ENCODE measurements at regions not wholly inside any gene's neighbourhood (a gene's known extent, or its start where the extent isn't known, plus 50 kb on each side); places are given as distances from the start of the nearest gene placed in this dataset.

DNA sequence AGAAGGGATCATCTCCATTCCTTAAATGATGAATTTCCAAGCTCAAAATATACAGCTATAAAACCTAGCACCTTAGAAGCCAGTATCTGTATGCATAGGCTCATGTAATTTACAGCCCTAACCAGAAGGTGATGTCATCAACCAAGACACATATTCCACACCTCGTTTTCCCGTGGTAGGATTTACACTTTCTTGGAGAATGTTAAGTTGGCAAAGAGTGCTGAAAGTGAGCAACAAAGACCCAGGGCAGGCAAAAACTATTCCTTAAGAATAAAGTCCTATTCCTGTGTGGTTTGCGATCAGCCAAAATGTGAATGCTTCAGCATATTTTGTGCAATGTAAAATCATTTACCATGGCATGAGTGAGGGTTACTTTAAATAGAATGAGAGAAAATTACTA, 247.1 kb downstream of the OSR1 start:
- no peak for DNase-seq
- H3K4me2 ChIP-seq (ENCODE audit: low read depth, low read length, poor library complexity, severe bottlenecking) = no peak overlapping the region

DNA sequence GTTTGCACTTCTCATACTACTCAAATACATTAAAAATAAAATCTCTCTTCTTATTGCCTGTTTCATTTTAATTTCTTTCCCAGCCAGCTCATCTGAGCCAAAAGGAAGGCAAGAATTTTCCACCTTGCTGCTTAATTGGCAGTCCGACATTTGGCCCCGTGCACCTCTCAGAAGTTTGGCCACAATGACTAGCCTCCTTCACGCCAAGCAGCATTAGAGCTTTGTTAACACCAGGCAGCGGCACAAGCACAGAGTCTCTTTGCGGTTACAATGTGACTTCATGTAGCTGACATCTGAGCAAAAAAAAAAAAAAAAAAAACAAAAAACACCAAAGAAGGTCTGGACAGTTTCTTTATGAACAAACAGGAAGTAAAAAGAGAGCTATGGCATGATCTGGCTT, 248.9 kb downstream of the OSR1 start:
- no peaks in the 10 kb centered on the region for H3K9me3 ChIP-seq (ENCODE audit: low read length)

More for the DNA sequence above, 247.1 kb downstream of the OSR1 start:
- Histone ChIP-seq H3K9ac (ENCODE audit: low read length) (no peak overlapping the region), H3K4me3 (ENCODE audit: low read length) (no peak overlapping the region), H4K20me1 (ENCODE audit: insufficient read depth, low read depth, low read length) (no peaks in the 10 kb centered on the region), H3K27ac (ENCODE audit: low read length) (no peak overlapping the region), H3K9me3 (ENCODE audit: low read length) (no peaks in the 10 kb centered on the region), H3K9me2 (replicated peaks; ENCODE audit: insufficient read depth, low read length) (no peaks in the 10 kb centered on the region), H3K27me3 (ENCODE audit: low read length) (no peaks in the 10 kb centered on the region), H3K4me1 (ENCODE audit: low read length) (no peaks in the 10 kb centered on the region), H2AFZ (ENCODE audit: low read length) (no peak overlapping the region), H3K79me2 (ENCODE audit: low read length) (no peaks in the 10 kb centered on the region), H3K36me3 (ENCODE audit: insufficient read depth, low read length) (no peaks in the 10 kb centered on the region)

DNA sequence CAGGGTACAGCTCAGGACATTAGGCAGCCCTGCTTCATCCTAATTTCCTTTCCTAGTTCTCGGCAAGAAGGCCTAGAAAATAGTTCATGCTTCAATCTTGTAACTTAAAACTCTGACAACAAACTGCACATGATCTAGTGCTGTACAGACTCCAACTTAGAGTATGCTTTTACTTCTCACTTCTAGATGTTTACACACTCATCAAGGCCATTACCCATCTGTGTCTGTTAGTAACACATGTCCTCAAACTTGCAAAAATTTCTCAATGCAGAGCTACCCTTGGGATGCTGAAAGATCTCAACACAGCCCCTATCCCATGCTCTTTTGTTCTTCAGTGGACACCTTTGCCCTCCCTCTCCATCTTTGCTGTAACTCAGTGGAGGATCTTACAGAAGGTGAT, 252.0 kb downstream of the OSR1 start:
- Histone ChIP-seq H3K27me3 (ENCODE audit: low read length) (no peaks in the 10 kb centered on the region), H3K79me2 (ENCODE audit: low read length) (no peaks in the 10 kb centered on the region), H4K20me1 (ENCODE audit: insufficient read depth, low read depth, low read length) (no peaks in the 10 kb centered on the region), H3K36me3 (ENCODE audit: insufficient read depth, low read length) (no peaks in the 10 kb centered on the region), H3K4me2 (ENCODE audit: low read depth, low read length, poor library complexity, severe bottlenecking) (no peak overlapping the region), H2AFZ (ENCODE audit: low read length) (no peak overlapping the region), H3K9me2 (replicated peaks; ENCODE audit: insufficient read depth, low read length) (no peaks in the 10 kb centered on the region), H3K4me3 (ENCODE audit: low read length) (no peak overlapping the region), H3K27ac (ENCODE audit: low read length) (no peak overlapping the region), H3K9ac (ENCODE audit: low read length) (no peak overlapping the region), H3K4me1 (ENCODE audit: low read length) (no peaks in the 10 kb centered on the region), H3K9me3 (ENCODE audit: low read length) (no peaks in the 10 kb centered on the region)
- DNase-seq = no peak

More for the DNA sequence above, 248.9 kb downstream of the OSR1 start:
- H3K79me2 ChIP-seq (ENCODE audit: low read length) = no peaks in the 10 kb centered on the region
- no peak overlapping the region for H3K27ac ChIP-seq (ENCODE audit: low read length)
- H3K4me1 ChIP-seq (ENCODE audit: low read length) = no peaks in the 10 kb centered on the region
- H3K4me3 ChIP-seq (ENCODE audit: low read length) = no peak overlapping the region
- H3K4me2 ChIP-seq (ENCODE audit: low read depth, low read length, poor library complexity, severe bottlenecking) = no peak overlapping the region
- no peaks in the 10 kb centered on the region for H3K27me3 ChIP-seq (ENCODE audit: low read length)
- H3K9ac ChIP-seq (ENCODE audit: low read length) = no peak overlapping the region
- no peaks in the 10 kb centered on the region for H3K9me2 ChIP-seq (replicated peaks; ENCODE audit: insufficient read depth, low read length)
- H3K36me3 ChIP-seq (ENCODE audit: insufficient read depth, low read length) = no peaks in the 10 kb centered on the region
- no peak for DNase-seq
- H4K20me1 ChIP-seq (ENCODE audit: insufficient read depth, low read depth, low read length) = no peaks in the 10 kb centered on the region
- no peak overlapping the region for H2AFZ ChIP-seq (ENCODE audit: low read length)

DNA sequence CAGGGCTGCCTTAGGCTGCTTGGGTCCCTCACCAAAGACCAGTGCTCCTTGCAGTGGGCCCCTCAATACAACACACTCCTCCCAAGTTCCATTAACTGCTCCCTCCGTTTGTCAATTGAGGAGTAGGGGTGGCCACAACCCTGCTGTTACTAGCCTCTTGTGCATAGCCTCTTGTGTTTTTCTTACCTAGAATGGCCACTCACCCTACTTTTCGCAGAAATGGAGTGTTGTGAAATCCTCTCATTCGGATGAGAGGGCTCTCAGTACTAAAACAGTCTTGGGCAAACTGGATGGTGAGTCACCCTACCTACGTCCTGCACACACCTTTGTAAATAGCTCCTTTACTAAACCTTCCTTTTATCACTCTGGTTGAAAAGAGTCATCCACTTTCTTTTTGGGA, 253.9 kb downstream of the OSR1 start:
- Histone ChIP-seq H2AFZ (ENCODE audit: low read length) (no peak overlapping the region), H3K4me1 (ENCODE audit: low read length) (no peaks in the 10 kb centered on the region), H3K9me3 (ENCODE audit: low read length) (no peaks in the 10 kb centered on the region), H3K79me2 (ENCODE audit: low read length) (no peaks in the 10 kb centered on the region), H3K9ac (ENCODE audit: low read length) (no peak overlapping the region), H3K27me3 (ENCODE audit: low read length) (no peaks in the 10 kb centered on the region), H3K9me2 (replicated peaks; ENCODE audit: insufficient read depth, low read length) (no peaks in the 10 kb centered on the region), H4K20me1 (ENCODE audit: insufficient read depth, low read depth, low read length) (no peaks in the 10 kb centered on the region), H3K4me2 (ENCODE audit: low read depth, low read length, poor library complexity, severe bottlenecking) (no peak overlapping the region), H3K36me3 (ENCODE audit: insufficient read depth, low read length) (no peaks in the 10 kb centered on the region), H3K4me3 (ENCODE audit: low read length) (no peak overlapping the region), H3K27ac (ENCODE audit: low read length) (no peak overlapping the region)
- DNase-seq = no peak

DNA sequence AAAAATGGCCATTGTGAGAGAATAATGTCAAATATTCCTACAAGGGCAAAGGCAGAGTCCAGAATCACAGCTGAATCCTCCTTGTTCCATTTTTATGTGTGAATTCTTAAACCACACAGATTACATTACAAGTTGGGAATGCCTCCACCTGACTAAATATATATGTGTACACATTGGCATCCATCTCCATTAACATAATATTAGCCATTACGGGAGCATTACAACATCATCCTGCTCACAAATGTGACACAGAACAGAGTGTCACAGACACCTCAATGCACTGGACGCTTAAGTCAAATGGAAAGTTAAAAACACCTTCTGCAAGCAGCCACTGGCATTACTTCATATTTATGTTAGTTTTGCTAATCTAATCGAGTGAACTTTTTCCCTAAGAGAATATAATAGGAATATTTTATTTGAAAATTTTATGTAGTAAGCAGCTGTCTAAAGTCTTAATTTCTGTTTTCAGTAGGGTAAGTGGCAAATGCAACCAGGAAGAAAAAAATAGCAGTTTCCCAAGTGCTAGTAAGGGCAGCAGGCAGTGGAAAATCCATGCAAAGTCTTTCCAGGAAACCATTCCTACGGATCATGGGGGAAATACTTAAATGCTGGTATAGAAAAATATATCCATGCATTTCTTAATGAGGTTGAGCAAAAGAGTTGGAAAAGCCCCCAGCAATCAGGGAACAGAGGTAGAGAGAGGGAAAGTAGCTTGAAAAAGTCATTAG, 255.6 kb downstream of the OSR1 start:
- no peaks in the 10 kb centered on the region for H3K9me3 ChIP-seq (ENCODE audit: low read length)
- no peak overlapping the region for H3K9ac ChIP-seq (ENCODE audit: low read length)
- H3K27me3 ChIP-seq (ENCODE audit: low read length) = no peaks in the 10 kb centered on the region
- no peaks in the 10 kb centered on the region for H3K9me2 ChIP-seq (replicated peaks; ENCODE audit: insufficient read depth, low read length)
- no peak overlapping the region for H3K4me2 ChIP-seq (ENCODE audit: low read depth, low read length, poor library complexity, severe bottlenecking)
- no peaks in the 10 kb centered on the region for H3K36me3 ChIP-seq (ENCODE audit: insufficient read depth, low read length)
- no peak for DNase-seq
- no peaks in the 10 kb centered on the region for H3K79me2 ChIP-seq (ENCODE audit: low read length)
- H4K20me1 ChIP-seq (ENCODE audit: insufficient read depth, low read depth, low read length) = no peaks in the 10 kb centered on the region
- H3K27ac ChIP-seq (ENCODE audit: low read length) = no peak overlapping the region
- no peak overlapping the region for H3K4me3 ChIP-seq (ENCODE audit: low read length)
- H3K4me1 ChIP-seq (ENCODE audit: low read length) = no peaks in the 10 kb centered on the region
- no peak overlapping the region for H2AFZ ChIP-seq (ENCODE audit: low read length)

DNA sequence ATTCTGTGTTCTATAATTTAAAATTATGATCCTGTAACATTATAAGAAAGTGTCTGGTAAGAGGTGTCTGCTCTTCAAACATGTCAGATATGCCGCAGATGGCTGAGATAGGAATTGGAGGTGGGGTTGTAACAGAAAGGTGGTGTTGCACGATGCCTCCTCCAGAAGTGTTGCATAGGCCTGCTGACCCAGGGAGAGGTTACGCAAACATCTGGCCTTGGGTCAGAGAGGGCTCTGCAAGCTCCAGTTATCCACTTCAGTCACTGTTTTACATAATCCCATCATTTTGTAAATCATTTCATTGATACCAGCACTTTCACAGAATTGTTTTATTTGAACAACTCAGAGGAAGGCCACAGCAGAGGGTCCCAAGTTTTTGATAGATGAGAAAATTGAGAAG, 256.5 kb downstream of the OSR1 start:
- Histone ChIP-seq H3K9ac (ENCODE audit: low read length) (no peak overlapping the region), H3K36me3 (ENCODE audit: insufficient read depth, low read length) (no peaks in the 10 kb centered on the region), H3K4me1 (ENCODE audit: low read length) (no peaks in the 10 kb centered on the region), H3K9me3 (ENCODE audit: low read length) (no peaks in the 10 kb centered on the region), H3K27ac (ENCODE audit: low read length) (no peak overlapping the region), H3K4me3 (ENCODE audit: low read length) (no peak overlapping the region), H3K9me2 (replicated peaks; ENCODE audit: insufficient read depth, low read length) (no peaks in the 10 kb centered on the region), H3K4me2 (ENCODE audit: low read depth, low read length, poor library complexity, severe bottlenecking) (no peak overlapping the region), H3K79me2 (ENCODE audit: low read length) (no peaks in the 10 kb centered on the region), H4K20me1 (ENCODE audit: insufficient read depth, low read depth, low read length) (no peaks in the 10 kb centered on the region), H3K27me3 (ENCODE audit: low read length) (no peaks in the 10 kb centered on the region), H2AFZ (ENCODE audit: low read length) (no peak overlapping the region)
- DNase-seq = no peak

DNA sequence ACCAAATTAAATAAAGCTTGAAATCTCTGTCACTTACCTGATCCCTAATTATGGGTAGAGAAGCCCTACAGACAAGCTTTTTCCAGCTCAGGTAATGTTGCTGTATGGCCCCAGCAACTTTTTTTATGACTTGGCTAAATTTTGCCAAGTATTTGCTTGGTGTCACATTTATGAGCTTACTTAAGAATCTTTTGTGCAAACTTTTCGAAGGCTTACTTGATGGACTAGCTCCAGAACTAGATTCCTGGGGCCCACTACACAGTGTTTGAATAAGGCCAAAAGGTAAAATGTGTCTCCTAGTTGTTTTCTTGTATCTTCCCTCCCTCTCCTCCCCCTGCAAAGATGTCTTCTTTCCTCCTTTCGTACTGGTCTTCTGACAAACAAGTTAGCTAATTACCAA, 257.9 kb downstream of the OSR1 start:
- Histone ChIP-seq H3K79me2 (ENCODE audit: low read length) (no peaks in the 10 kb centered on the region), H3K36me3 (ENCODE audit: insufficient read depth, low read length) (no peaks in the 10 kb centered on the region), H3K27ac (ENCODE audit: low read length) (no peak overlapping the region), H3K4me1 (ENCODE audit: low read length) (no peaks in the 10 kb centered on the region), H3K9me3 (ENCODE audit: low read length) (no peaks in the 10 kb centered on the region), H3K4me3 (ENCODE audit: low read length) (no peak overlapping the region), H4K20me1 (ENCODE audit: insufficient read depth, low read depth, low read length) (no peaks in the 10 kb centered on the region), H3K9me2 (replicated peaks; ENCODE audit: insufficient read depth, low read length) (no peaks in the 10 kb centered on the region), H3K27me3 (ENCODE audit: low read length) (no peaks in the 10 kb centered on the region), H2AFZ (ENCODE audit: low read length) (no peak overlapping the region), H3K4me2 (ENCODE audit: low read depth, low read length, poor library complexity, severe bottlenecking) (no peak overlapping the region), H3K9ac (ENCODE audit: low read length) (no peak overlapping the region)
- DNase-seq = no peak

DNA sequence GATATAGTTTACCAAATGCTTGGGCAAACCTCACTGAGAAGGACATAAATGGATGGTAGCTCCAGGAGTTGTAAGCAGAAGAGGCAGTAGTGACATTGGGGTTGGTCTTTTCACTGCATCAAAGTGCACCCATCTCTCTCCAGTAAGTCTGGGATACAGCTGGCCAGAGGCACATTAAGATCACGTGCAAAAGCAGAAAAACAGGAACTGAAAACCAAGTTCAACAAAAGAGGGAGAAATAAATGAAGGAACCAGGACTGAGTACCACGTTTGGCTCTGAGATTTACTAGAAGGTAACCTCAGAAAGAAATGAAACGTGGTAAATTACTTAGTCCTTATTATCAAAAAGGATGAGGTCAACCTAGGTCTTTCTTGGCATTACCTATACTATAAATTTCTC, 259.2 kb downstream of the OSR1 start:
- no peaks in the 10 kb centered on the region for H3K9me3 ChIP-seq (ENCODE audit: low read length)
- no peaks in the 10 kb centered on the region for H3K9me2 ChIP-seq (replicated peaks; ENCODE audit: insufficient read depth, low read length)
- H4K20me1 ChIP-seq (ENCODE audit: insufficient read depth, low read depth, low read length) = no peaks in the 10 kb centered on the region
- H3K4me2 ChIP-seq (ENCODE audit: low read depth, low read length, poor library complexity, severe bottlenecking) = no peak overlapping the region
- H3K79me2 ChIP-seq (ENCODE audit: low read length) = no peaks in the 10 kb centered on the region
- no peak for DNase-seq
- no peak overlapping the region for H2AFZ ChIP-seq (ENCODE audit: low read length)
- no peaks in the 10 kb centered on the region for H3K27me3 ChIP-seq (ENCODE audit: low read length)
- H3K4me1 ChIP-seq (ENCODE audit: low read length) = no peaks in the 10 kb centered on the region
- H3K9ac ChIP-seq (ENCODE audit: low read length) = no peak overlapping the region
- no peak overlapping the region for H3K4me3 ChIP-seq (ENCODE audit: low read length)
- no peaks in the 10 kb centered on the region for H3K36me3 ChIP-seq (ENCODE audit: insufficient read depth, low read length)
- H3K27ac ChIP-seq (ENCODE audit: low read length) = no peak overlapping the region

Data from Karpas-422 (cell line).